ENCODE measurements at regions not wholly inside any gene's neighbourhood (a gene's known extent, or its start where the extent isn't known, plus 50 kb on each side); places are given as distances from the start of the nearest gene placed in this dataset.

DNA sequence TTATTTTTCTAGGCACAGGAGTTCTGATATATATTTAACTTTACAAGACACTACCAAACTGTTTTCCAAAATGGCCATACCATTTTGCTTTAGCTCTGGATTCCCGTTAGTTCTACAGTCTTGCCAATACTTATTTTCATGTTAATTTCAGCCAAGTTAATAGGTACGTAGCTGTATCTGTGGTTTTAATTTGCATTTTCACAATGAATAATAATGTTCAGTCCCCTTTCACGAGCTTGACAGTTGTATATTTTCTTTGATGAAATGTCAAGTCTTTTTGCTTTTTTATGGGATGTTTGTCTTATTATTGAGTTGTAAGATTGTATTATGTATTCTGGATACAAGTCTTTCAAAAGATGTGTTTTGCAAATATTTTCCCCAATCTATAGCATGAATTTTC is 50.6 kb upstream of the GALNT5 start:
- Histone ChIP-seq H3K27me3 (ENCODE audit: insufficient read depth, poor library complexity, severe bottlenecking) (no peaks in the 10 kb centered on the region), H3K36me3 (ENCODE audit: low read depth) (no peaks in the 10 kb centered on the region), H3K4me1 (ENCODE audit: insufficient read depth, poor library complexity, severe bottlenecking) (no peaks in the 10 kb centered on the region), H3K4me3 (ENCODE audit: severe bottlenecking) (no peak overlapping the region), H3K9me3 (ENCODE audit: severe bottlenecking) (peaks cover 3% of the 10 kb centered on the region), H3K27ac (ENCODE audit: poor library complexity, severe bottlenecking) (no peak overlapping the region)
- TF ChIP-seq, protein P1, sequence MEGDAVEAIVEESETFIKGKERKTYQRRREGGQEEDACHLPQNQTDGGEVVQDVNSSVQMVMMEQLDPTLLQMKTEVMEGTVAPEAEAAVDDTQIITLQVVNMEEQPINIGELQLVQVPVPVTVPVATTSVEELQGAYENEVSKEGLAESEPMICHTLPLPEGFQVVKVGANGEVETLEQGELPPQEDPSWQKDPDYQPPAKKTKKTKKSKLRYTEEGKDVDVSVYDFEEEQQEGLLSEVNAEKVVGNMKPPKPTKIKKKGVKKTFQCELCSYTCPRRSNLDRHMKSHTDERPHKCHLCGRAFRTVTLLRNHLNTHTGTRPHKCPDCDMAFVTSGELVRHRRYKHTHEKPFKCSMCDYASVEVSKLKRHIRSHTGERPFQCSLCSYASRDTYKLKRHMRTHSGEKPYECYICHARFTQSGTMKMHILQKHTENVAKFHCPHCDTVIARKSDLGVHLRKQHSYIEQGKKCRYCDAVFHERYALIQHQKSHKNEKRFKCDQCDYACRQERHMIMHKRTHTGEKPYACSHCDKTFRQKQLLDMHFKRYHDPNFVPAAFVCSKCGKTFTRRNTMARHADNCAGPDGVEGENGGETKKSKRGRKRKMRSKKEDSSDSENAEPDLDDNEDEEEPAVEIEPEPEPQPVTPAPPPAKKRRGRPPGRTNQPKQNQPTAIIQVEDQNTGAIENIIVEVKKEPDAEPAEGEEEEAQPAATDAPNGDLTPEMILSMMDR (IDR thresholded peaks at IDR 0.05; ENCODE audit: poor library complexity, severe bottlenecking) = no peak
- ATAC-seq (ENCODE audit: low read depth) = no peak
- no peak for DNase-seq (ENCODE audit: low spot score)
